CD14-positive monocyte (primary cell): ENCODE measurements at regions not wholly inside any gene's neighbourhood (a gene's known extent, or its start where the extent isn't known, plus 50 kb on each side); places are given as distances from the start of the nearest gene placed in this dataset.

Experiments used
- DNase-seq, 3 donors: peaks; one replicate each; pipeline ENCODE4 v3.0.0-alpha.2; 2011 to 2022
- H2AFZ ChIP-seq: 2 replicates; pipeline ENCODE4 v1.6.0; 2012; ENCODE audit warnings: mild to moderate bottlenecking, low read depth, low read length, inconsistent platforms; ENCODE audit not compliant: insufficient read depth, poor library complexity, severe bottlenecking
- H3K27ac ChIP-seq, 2 donors: 1 replicate in 1 of 2; 2 replicates in 1 of 2; pipeline ENCODE4 v1.5.1; 2012 to 2013; ENCODE audit warnings: low read length in 2 of 2, control low read depth in 1 of 2, inconsistent platforms in 1 of 2, low read depth in 1 of 2, mild to moderate bottlenecking in 1 of 2
- H3K27me3 ChIP-seq, 2 donors: one replicate each; pipeline versions ENCODE4 v1.6.0 to v1.6.1; 2011 to 2013; ENCODE audit warnings: low read length in 2 of 2; ENCODE audit not compliant: control insufficient read depth in 2 of 2, insufficient read depth in 2 of 2
- H3K36me3 ChIP-seq, 2 donors: replicated peaks in 1 of 2; 1 replicate in 1 of 2; 2 replicates in 1 of 2; pipeline versions ENCODE4 v1.5.1 to v1.6.1; 2012 to 2013; ENCODE audit warnings: low read length in 2 of 2, control low read depth in 1 of 2, inconsistent platforms in 1 of 2, mild to moderate bottlenecking in 1 of 2; ENCODE audit not compliant: insufficient read depth in 2 of 2, control insufficient read depth in 1 of 2
- H3K4me1 ChIP-seq, 2 donors: 1 replicate in 1 of 2; 2 replicates in 1 of 2; pipeline versions ENCODE4 v1.5.1 to v1.6.1; 2012 to 2013; ENCODE audit warnings: low read length in 2 of 2, control low read depth in 1 of 2, inconsistent platforms in 1 of 2, mild to moderate bottlenecking in 1 of 2, moderate library complexity in 1 of 2; ENCODE audit not compliant: insufficient read depth in 2 of 2, control insufficient read depth in 1 of 2
- H3K4me2 ChIP-seq: replicated peaks from 2 replicates; pipeline ENCODE3; 2012; ENCODE audit warnings: low read length, moderate library complexity, mild to moderate bottlenecking; ENCODE audit not compliant: poor library complexity, severe bottlenecking; ENCODE audit errors: extremely low read depth
- H3K4me3 ChIP-seq, 3 experiments: fragments of 200-600 bp in 1 of 3; sonication (generic) in 1 of 3; replicated peaks in 1 of 3; 1 replicate in 2 of 3; 2 replicates in 1 of 3; pipeline ENCODE4 v1.5.1; 2011 to 2013; ENCODE audit warnings: low read length in 3 of 3, mild to moderate bottlenecking in 3 of 3, control low read depth in 2 of 3, low read depth in 2 of 3, inconsistent platforms in 1 of 3, moderate library complexity in 1 of 3
- H3K79me2 ChIP-seq: 2 replicates; pipeline ENCODE4 v1.6.0; 2012; ENCODE audit warnings: mild to moderate bottlenecking, control low read depth, inconsistent platforms, low read length, moderate library complexity; ENCODE audit not compliant: insufficient read depth
- H3K9ac ChIP-seq: 2 replicates; pipeline ENCODE4 v1.6.0; 2017; ENCODE audit warnings: low read length, mild to moderate bottlenecking; ENCODE audit not compliant: insufficient read depth, poor library complexity, severe bottlenecking
- H3K9me3 ChIP-seq, 2 donors: replicated peaks in 1 of 2; 1 replicate in 1 of 2; 2 replicates in 1 of 2; pipeline versions ENCODE4 v1.5.1 to v1.6.1; 2012 to 2013; ENCODE audit warnings: low read length in 2 of 2, control low read depth in 1 of 2; ENCODE audit not compliant: control insufficient read depth in 1 of 2, insufficient read depth in 1 of 2
- H4K20me1 ChIP-seq: 2 replicates; pipeline ENCODE4 v1.6.0; 2012; ENCODE audit warnings: mild to moderate bottlenecking, low read length, control low read depth, moderate library complexity; ENCODE audit not compliant: insufficient read depth
- H3K27ac Mint-ChIP-seq, 7 donors: one replicate each; pipeline ENCODE4 v1.8.0; 2020; ENCODE audit warnings: mild to moderate bottlenecking in 7 of 7, mixed read lengths in 7 of 7, moderate library complexity in 6 of 7, inconsistent platforms in 2 of 7
- H3K27me3 Mint-ChIP-seq, 3 donors: one replicate each; pipeline ENCODE4 v1.8.0; 2021 to 2022; ENCODE audit warnings: low read depth in 3 of 3, mild to moderate bottlenecking in 3 of 3, mixed read lengths in 3 of 3, moderate library complexity in 3 of 3, inconsistent platforms in 1 of 3
- H3K36me3 Mint-ChIP-seq, 2 donors: one replicate each; pipeline ENCODE4 v1.8.0; 2020; ENCODE audit warnings: mixed read lengths in 2 of 2, inconsistent platforms in 1 of 2, mild to moderate bottlenecking in 1 of 2
- H3K4me1 Mint-ChIP-seq: one replicate; pipeline ENCODE4 v1.8.0; 2020; ENCODE audit warnings: mild to moderate bottlenecking, mixed read lengths
- H3K4me3 Mint-ChIP-seq, 2 donors: one replicate each; pipeline ENCODE4 v1.8.0; 2020; ENCODE audit warnings: mild to moderate bottlenecking in 2 of 2, mixed read lengths in 2 of 2, moderate library complexity in 1 of 2
- H3K9me3 Mint-ChIP-seq, 7 donors: one replicate each; pipeline ENCODE4 v1.8.0; 2020 to 2022; ENCODE audit warnings: mixed read lengths in 7 of 7, mild to moderate bottlenecking in 6 of 7, moderate library complexity in 6 of 7, inconsistent platforms in 2 of 7
- CTCF ChIP-seq: fragments of 200-600 bp; IDR thresholded peaks from one replicate; pipeline ENCODE4 v1.8.0; 2022; ENCODE audit warnings: antibody characterized with exemption, mild to moderate bottlenecking
- WGBS: methylation state at CpG from one replicate; pipeline ENCODE4 v1.1.5; 2013; ENCODE audit warnings: missing lambda C conversion rate; ENCODE audit not compliant: insufficient coverage; 5-methylcytosine and 5-hydroxymethylcytosine counted together
- intact Hi-C, 2 donors: fragments of 100-400 bp; cut with micrococcal nuclease; formaldehyde crosslinking; loops; one replicate each; pipeline versions ENCODE4 v1.15.0 to v1.15.1; 2023

- no peak for DNase-seq
- Histone ChIP-seq H3K27ac (no peak overlapping the region), H3K27me3 (no peaks in the 10 kb centered on the region), H3K4me2 (no peak overlapping the region), H3K9me3 (peaks cover 9 to 23% of the 10 kb centered on the region in 2 donors), H4K20me1 (no peaks in the 10 kb centered on the region), H3K4me1 (no peaks in the 10 kb centered on the region), H3K36me3 (no peaks in the 10 kb centered on the region), H3K4me3 (no peak overlapping the region), H3K79me2 (no peaks in the 10 kb centered on the region), H3K9ac (no peak overlapping the region), H2AFZ (no peak overlapping the region)
- Mint-ChIP-seq H3K4me1 (no peaks in the 10 kb centered on the region), H3K9me3 (peaks cover 3 to 45% (median 14%) of the 10 kb centered on the region in 7 donors), H3K36me3 (no peaks in the 10 kb centered on the region), H3K27ac (no peak overlapping the region), H3K4me3 (no peak overlapping the region), H3K27me3 (no peaks in the 10 kb centered on the region)
- intact Hi-C loops, result no loop called here
- WGBS, result 93% methylated on average over 2 of the region's 5 CpGs
- TF ChIP-seq CTCF, result no peak
Measured at GRCh38 chr12:127857661-127858060, 409.3 kb upstream of the TMEM132C start.

DNA sequence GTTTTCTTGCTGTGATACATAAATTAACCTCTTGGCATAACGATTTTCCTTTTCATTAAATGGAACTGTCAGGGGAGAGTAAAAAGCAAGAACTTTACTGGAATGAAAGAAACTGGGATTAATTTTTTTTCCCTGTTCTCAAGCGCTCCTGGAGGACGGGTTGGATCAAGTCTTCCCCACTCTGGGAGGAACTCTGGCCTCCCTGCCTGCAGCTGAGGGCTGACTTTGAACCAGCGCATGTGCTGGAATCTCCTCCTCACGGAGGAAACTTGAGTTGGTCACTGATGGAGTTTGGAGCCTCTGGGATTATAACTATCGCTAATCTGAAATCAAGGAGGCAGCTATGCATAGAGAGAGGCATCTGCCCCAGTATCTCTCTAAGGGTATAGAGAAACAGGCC, 406.4 kb upstream of the TMEM132C start:
- Histone ChIP-seq H2AFZ (no peak overlapping the region), H3K27ac (no peak overlapping the region), H3K27me3 (no peaks in the 10 kb centered on the region), H3K79me2 (no peaks in the 10 kb centered on the region), H3K9me3 (peaks cover 9 to 12% of the 10 kb centered on the region in 2 donors), H3K4me2 (no peak overlapping the region), H3K4me3 (no peak overlapping the region), H3K9ac (no peak overlapping the region), H3K36me3 (no peaks in the 10 kb centered on the region), H3K4me1 (no peaks in the 10 kb centered on the region), H4K20me1 (no peaks in the 10 kb centered on the region)
- intact Hi-C loops, result no loop called here
- DNase-seq, result no peak
- no peak overlapping the region for H3K27ac Mint-ChIP-seq
- H3K4me3 Mint-ChIP-seq, result no peak overlapping the region
- H3K4me1 Mint-ChIP-seq, result no peaks in the 10 kb centered on the region
- WGBS, result 100% methylated on average over 1 of the region's 6 CpGs
- H3K9me3 Mint-ChIP-seq, result peaks cover 5 to 33% (median 17%) of the 10 kb centered on the region in 7 donors
- no peaks in the 10 kb centered on the region for H3K36me3 Mint-ChIP-seq
- no peaks in the 10 kb centered on the region for H3K27me3 Mint-ChIP-seq
- no peak for TF ChIP-seq CTCF
